HepG2 (cell line): ENCODE measurements at regions not wholly inside any gene's neighbourhood (a gene's known extent, or its start where the extent isn't known, plus 50 kb on each side); places are given as distances from the start of the nearest gene placed in this dataset.

ENCODE experiments used
- ATAC-seq: fragments of 200-7000 bp; cut with Tn5 transposase; 3 replicates; pipeline ENCODE4 v1.9.1; 2020; ENCODE audit warnings: mild to moderate bottlenecking, moderate library complexity
- BruUV-seq: library from RNA; stranded (reverse); fragments of 400-500 nt; replicated peaks from 2 replicates; lab custom pipeline; 2021; lab: Mats Ljungman, UMichigan
- CTCF ChIA-PET: fragments of 300-600 bp; formaldehyde crosslinking; extraction: SDS; loops from one replicate; lab custom pipeline; 2021; ENCODE audit warnings: low total read pairs, inconsistent platforms, low intra/inter-chr PET ratio; lab: Yijun Ruan, JAX
- POLR2A ChIA-PET: fragments of 350-600 bp; sonication (Branson Sonifier 250); formaldehyde crosslinking; loops from one replicate; lab custom pipeline; 2020; ENCODE audit warnings: antibody characterized with exemption, inconsistent platforms; lab: Yijun Ruan, JAX
- DNase-seq: peaks from one replicate; pipeline ENCODE4 v3.0.0-alpha.2; 2015; ENCODE audit warnings: low spot score
- FAIRE-seq: peaks from 3 replicates; lab custom pipeline; 2011; peaks lifted over from hg19 to GRCh38; lab: Jason Lieb, UNC
- H2AFZ ChIP-seq: one replicate; pipeline ENCODE4 v1.6.1; 2011; ENCODE audit warnings: low read length, inconsistent platforms
- H3K27ac ChIP-seq: fragments of 300-600 bp; 3 replicates; pipeline ENCODE4 v1.8.0; 2011; ENCODE audit warnings: mixed run types, mild to moderate bottlenecking, mixed read lengths, low read length, inconsistent platforms; ENCODE audit not compliant: insufficient read depth; ENCODE audit errors: extremely low read length
- H3K27me3 ChIP-seq, 2 experiments: fragments of 200-600 bp in 1 of 2; 2 replicates in 1 of 2; 3 replicates in 1 of 2; pipeline versions ENCODE4 v1.6.0 to v1.8.0; 2011; ENCODE audit warnings: low read length in 2 of 2, mild to moderate bottlenecking in 2 of 2, moderate library complexity in 2 of 2, inconsistent platforms in 1 of 2; ENCODE audit not compliant: insufficient read depth in 2 of 2, control insufficient read depth in 1 of 2
- H3K36me3 ChIP-seq, 2 experiments: fragments of 200-600 bp in 1 of 2; replicated peaks in 1 of 2; 2 replicates in 1 of 2; 3 replicates in 1 of 2; pipeline versions ENCODE4 v1.5.1 to v1.8.0; 2011; ENCODE audit warnings: low read length in 2 of 2, inconsistent platforms in 1 of 2; ENCODE audit not compliant: insufficient read depth in 2 of 2, control insufficient read depth in 1 of 2
- H3K4me1 ChIP-seq: 2 replicates; pipeline ENCODE4 v1.5.1; 2012; ENCODE audit warnings: low read length, inconsistent platforms; ENCODE audit not compliant: insufficient read depth
- H3K4me2 ChIP-seq: 2 replicates; pipeline ENCODE4 v1.6.0; 2011; ENCODE audit warnings: low read depth, low read length, inconsistent platforms
- H3K4me3 ChIP-seq, 3 experiments: fragments of 200-600 bp in 1 of 3; sonication (generic), shearing (Covaris generic) in 1 of 3; replicated peaks in 1 of 3; 2 replicates each; pipeline ENCODE4 v1.5.1; 2011 to 2016; ENCODE audit warnings: low read length in 3 of 3, inconsistent platforms in 2 of 3, low read depth in 2 of 3, mild to moderate bottlenecking in 2 of 3, control low read depth in 1 of 3, mixed read lengths in 1 of 3; ENCODE audit not compliant: insufficient read depth in 1 of 3
- H3K79me2 ChIP-seq: one replicate; pipeline ENCODE4 v1.6.1; 2011; ENCODE audit warnings: low read length, inconsistent platforms; ENCODE audit not compliant: insufficient read depth
- H3K9ac ChIP-seq: 2 replicates; pipeline ENCODE4 v1.6.0; 2011; ENCODE audit warnings: mild to moderate bottlenecking, low read depth, low read length, inconsistent platforms; ENCODE audit not compliant: insufficient read depth
- H3K9me3 ChIP-seq: 2 replicates; pipeline ENCODE4 v1.5.1; 2012; ENCODE audit warnings: mild to moderate bottlenecking, low read length
- H4K20me1 ChIP-seq: 2 replicates; pipeline ENCODE4 v1.6.0; 2011; ENCODE audit warnings: inconsistent platforms, mild to moderate bottlenecking, low read length, moderate library complexity; ENCODE audit not compliant: insufficient read depth
- GABPB1 ChIP-seq: IDR thresholded peaks from 2 replicates; pipeline ENCODE4 v1.6.1; 2016; ENCODE audit warnings: mild to moderate bottlenecking, missing genetic modification reagents, moderate library complexity, missing compliant biosample characterization
- GTF3A ChIP-seq: sonication (generic); formaldehyde crosslinking; conservative IDR thresholded peaks from 2 replicates; pipeline ENCODE4 v1.4.0; 2020; ENCODE audit warnings: mild to moderate bottlenecking, missing genetic modification reagents
- HIC2 ChIP-seq: sonication (generic); formaldehyde crosslinking; IDR thresholded peaks from 2 replicates; pipeline ENCODE4 v1.9.0; 2022; ENCODE audit warnings: low read depth, missing genetic modification reagents
- IKZF1 ChIP-seq: fragments of 450-650 bp; IDR thresholded peaks from 2 replicates; pipeline ENCODE4 v1.7.1; 2016
- NBN ChIP-seq: fragments of 450-650 bp; conservative IDR thresholded peaks from 2 replicates; pipeline ENCODE4 v1.6.1; 2017
- RBM22 ChIP-seq: fragments of 200-400 bp; formaldehyde crosslinking; optimal IDR thresholded peaks from 2 replicates; pipeline ENCODE3; 2017; ENCODE audit warnings: mild to moderate bottlenecking, low read length, moderate library complexity
- SMAD3 ChIP-seq: sonication (generic); formaldehyde crosslinking; IDR thresholded peaks from 2 replicates; pipeline ENCODE4 v1.4.0; 2020; ENCODE audit warnings: missing genetic modification reagents
- ZFP62 ChIP-seq: sonication (generic); formaldehyde crosslinking; IDR thresholded peaks from 2 replicates; pipeline ENCODE4 v1.4.0; 2020; ENCODE audit warnings: missing genetic modification reagents
- ZNF256 ChIP-seq: sonication (generic); formaldehyde crosslinking; conservative IDR thresholded peaks from 2 replicates; pipeline ENCODE4 v1.4.0; 2020; ENCODE audit warnings: missing genetic modification reagents
- ZNF776 ChIP-seq: sonication (generic); formaldehyde crosslinking; IDR thresholded peaks from 2 replicates; pipeline ENCODE4 v1.4.0; 2020; ENCODE audit warnings: mild to moderate bottlenecking, missing genetic modification reagents
- ZNF850 ChIP-seq: sonication (generic); formaldehyde crosslinking; conservative IDR thresholded peaks from 2 replicates; pipeline ENCODE4 v1.9.0; 2021; ENCODE audit warnings: mild to moderate bottlenecking, missing genetic modification reagents
- WGBS: methylation state at CpG from one replicate; pipeline ENCODE4 v1.1.6; 2017; ENCODE audit warnings: low lambda C conversion rate; 5-methylcytosine and 5-hydroxymethylcytosine counted together
- in situ Hi-C: cut with HindIII; loops from 2 replicates; pipeline ENCODE4 v1.10.0; 2017; ENCODE audit warnings: low pct_unique_long_range_greater_than_20kb; ENCODE audit not compliant: extremely low pct_ligation_motif_present
- intact Hi-C: fragments of 100-400 bp; cut with micrococcal nuclease; formaldehyde crosslinking; loops from one replicate; pipeline ENCODE4 v1.10.0; 2022; ENCODE audit not compliant: unreplicated experiment
- TF ChIP-seq, protein P1 (sequence below): sonication (generic); formaldehyde crosslinking; IDR thresholded peaks from 2 replicates; pipeline ENCODE4 v1.4.0; 2020; ENCODE audit warnings: low read depth, mild to moderate bottlenecking, missing genetic modification reagents
- TF ChIP-seq, protein P2 (sequence below): sonication (generic); formaldehyde crosslinking; IDR thresholded peaks from 2 replicates; pipeline ENCODE4 v1.4.0; 2020; ENCODE audit warnings: missing genetic modification reagents

- TF ChIP-seq IKZF1 (no peak), GABPB1 (CRISPR knock-in tag) (no peak), ZNF256 (CRISPR knock-in tag) (no peak), ZNF850 (no peak)
- TF ChIP-seq, protein P1, sequence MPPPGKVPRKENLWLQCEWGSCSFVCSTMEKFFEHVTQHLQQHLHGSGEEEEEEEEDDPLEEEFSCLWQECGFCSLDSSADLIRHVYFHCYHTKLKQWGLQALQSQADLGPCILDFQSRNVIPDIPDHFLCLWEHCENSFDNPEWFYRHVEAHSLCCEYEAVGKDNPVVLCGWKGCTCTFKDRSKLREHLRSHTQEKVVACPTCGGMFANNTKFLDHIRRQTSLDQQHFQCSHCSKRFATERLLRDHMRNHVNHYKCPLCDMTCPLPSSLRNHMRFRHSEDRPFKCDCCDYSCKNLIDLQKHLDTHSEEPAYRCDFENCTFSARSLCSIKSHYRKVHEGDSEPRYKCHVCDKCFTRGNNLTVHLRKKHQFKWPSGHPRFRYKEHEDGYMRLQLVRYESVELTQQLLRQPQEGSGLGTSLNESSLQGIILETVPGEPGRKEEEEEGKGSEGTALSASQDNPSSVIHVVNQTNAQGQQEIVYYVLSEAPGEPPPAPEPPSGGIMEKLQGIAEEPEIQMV (CRISPR knock-in tag) = no peak
- Histone ChIP-seq H3K4me1 (no peaks in the 10 kb centered on the region), H2AFZ (no peak overlapping the region), H3K27me3 (no peaks in the 10 kb centered on the region), H3K27ac (no peak overlapping the region), H4K20me1 (no peaks in the 10 kb centered on the region), H3K79me2 (no peaks in the 10 kb centered on the region), H3K9me3 (no peaks in the 10 kb centered on the region), H3K9ac (no peak overlapping the region), H3K36me3 (no peaks in the 10 kb centered on the region), H3K4me3 (no peak overlapping the region), H3K4me2 (no peak overlapping the region)
- in situ Hi-C loops = no loop called here
- intact Hi-C loops = no loop called here
- no peak for FAIRE-seq
- no peak for DNase-seq
- ATAC-seq = no peak
- WGBS = 47% methylated on average over 8 of the region's 8 CpGs
- no TSS peak for BruUV-seq
- POLR2A ChIA-PET = no interaction called here
- CTCF ChIA-PET = no interaction called here
These were observed 329.5 kb upstream of the AZI2 start for GRCh38 chr3:28678086-28678485.

GRCh38 chr3:28680050-28680449 is 331.4 kb upstream of the AZI2 start:
- Histone ChIP-seq H3K79me2 (no peaks in the 10 kb centered on the region), H3K4me3 (no peak overlapping the region), H3K27me3 (no peaks in the 10 kb centered on the region), H3K4me1 (no peaks in the 10 kb centered on the region), H3K36me3 (no peaks in the 10 kb centered on the region), H3K4me2 (no peak overlapping the region), H3K9ac (no peak overlapping the region), H3K9me3 (no peaks in the 10 kb centered on the region), H4K20me1 (no peaks in the 10 kb centered on the region), H3K27ac (no peak overlapping the region), H2AFZ (no peak overlapping the region)
- WGBS = 2% methylated on average over 3 of the region's 3 CpGs
- ATAC-seq = no peak
- ChIA-PET CTCF (no interaction called here), POLR2A (no interaction called here)
- in situ Hi-C loops (no loop called here), intact Hi-C loops (no loop called here)
- FAIRE-seq = no peak
- no peak for DNase-seq
- BruUV-seq = no TSS peak
- no peak for TF ChIP-seq GTF3A (CRISPR knock-in tag)
- no peak for TF ChIP-seq ZNF776 (CRISPR knock-in tag)
- no peak for TF ChIP-seq RBM22
- no peak for TF ChIP-seq ZFP62 (CRISPR knock-in tag)
- TF ChIP-seq, protein P2, sequence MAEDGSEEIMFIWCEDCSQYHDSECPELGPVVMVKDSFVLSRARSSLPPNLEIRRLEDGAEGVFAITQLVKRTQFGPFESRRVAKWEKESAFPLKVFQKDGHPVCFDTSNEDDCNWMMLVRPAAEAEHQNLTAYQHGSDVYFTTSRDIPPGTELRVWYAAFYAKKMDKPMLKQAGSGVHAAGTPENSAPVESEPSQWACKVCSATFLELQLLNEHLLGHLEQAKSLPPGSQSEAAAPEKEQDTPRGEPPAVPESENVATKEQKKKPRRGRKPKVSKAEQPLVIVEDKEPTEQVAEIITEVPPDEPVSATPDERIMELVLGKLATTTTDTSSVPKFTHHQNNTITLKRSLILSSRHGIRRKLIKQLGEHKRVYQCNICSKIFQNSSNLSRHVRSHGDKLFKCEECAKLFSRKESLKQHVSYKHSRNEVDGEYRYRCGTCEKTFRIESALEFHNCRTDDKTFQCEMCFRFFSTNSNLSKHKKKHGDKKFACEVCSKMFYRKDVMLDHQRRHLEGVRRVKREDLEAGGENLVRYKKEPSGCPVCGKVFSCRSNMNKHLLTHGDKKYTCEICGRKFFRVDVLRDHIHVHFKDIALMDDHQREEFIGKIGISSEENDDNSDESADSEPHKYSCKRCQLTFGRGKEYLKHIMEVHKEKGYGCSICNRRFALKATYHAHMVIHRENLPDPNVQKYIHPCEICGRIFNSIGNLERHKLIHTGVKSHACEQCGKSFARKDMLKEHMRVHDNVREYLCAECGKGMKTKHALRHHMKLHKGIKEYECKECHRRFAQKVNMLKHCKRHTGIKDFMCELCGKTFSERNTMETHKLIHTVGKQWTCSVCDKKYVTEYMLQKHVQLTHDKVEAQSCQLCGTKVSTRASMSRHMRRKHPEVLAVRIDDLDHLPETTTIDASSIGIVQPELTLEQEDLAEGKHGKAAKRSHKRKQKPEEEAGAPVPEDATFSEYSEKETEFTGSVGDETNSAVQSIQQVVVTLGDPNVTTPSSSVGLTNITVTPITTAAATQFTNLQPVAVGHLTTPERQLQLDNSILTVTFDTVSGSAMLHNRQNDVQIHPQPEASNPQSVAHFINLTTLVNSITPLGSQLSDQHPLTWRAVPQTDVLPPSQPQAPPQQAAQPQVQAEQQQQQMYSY (CRISPR knock-in tag) = no peak
- no peak for TF ChIP-seq SMAD3 (CRISPR knock-in tag)
- TF ChIP-seq HIC2 (CRISPR knock-in tag) = no peak
- no peak for TF ChIP-seq NBN
